ENCODE measurements at regions not wholly inside any gene's neighbourhood (a gene's known extent, or its start where the extent isn't known, plus 50 kb on each side); places are given as distances from the start of the nearest gene placed in this dataset.
"Not testable (repeated sequence)": the region's sequence is repeated elsewhere in the genome, so short reads cannot be mapped to it uniquely, and the experiment has no call there.

DNA sequence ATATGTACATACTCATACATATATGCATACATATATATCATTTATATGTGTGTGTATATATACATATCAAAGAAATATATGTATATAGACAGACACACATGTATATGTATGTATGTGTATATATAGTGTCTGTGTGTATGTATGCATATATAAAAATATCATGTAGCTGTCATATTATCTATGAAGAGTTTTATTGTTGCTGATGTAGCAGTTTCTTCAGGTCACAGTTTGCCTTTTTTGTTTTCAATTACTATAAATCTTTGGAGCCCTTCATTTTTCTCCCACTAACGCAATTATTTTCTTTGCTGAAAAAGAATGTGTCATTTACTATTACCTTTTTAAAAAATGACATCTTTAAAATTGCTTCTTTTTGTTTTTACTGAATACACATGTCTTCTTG is 904.5 kb downstream of the PLA2G4A start:
- Mint-ChIP-seq H3K4me3 (no peak overlapping the region), H3K27me3 (ENCODE audit: low read depth, poor library complexity) (no peaks in the 10 kb centered on the region), H3K27ac (no peak overlapping the region), H3K36me3 (ENCODE audit: low read depth) (no peaks in the 10 kb centered on the region), H3K4me1 (no peaks in the 10 kb centered on the region), H3K9me3 (no peaks in the 10 kb centered on the region)
- DNase-seq: no peak
- TF ChIP-seq, protein P1, sequence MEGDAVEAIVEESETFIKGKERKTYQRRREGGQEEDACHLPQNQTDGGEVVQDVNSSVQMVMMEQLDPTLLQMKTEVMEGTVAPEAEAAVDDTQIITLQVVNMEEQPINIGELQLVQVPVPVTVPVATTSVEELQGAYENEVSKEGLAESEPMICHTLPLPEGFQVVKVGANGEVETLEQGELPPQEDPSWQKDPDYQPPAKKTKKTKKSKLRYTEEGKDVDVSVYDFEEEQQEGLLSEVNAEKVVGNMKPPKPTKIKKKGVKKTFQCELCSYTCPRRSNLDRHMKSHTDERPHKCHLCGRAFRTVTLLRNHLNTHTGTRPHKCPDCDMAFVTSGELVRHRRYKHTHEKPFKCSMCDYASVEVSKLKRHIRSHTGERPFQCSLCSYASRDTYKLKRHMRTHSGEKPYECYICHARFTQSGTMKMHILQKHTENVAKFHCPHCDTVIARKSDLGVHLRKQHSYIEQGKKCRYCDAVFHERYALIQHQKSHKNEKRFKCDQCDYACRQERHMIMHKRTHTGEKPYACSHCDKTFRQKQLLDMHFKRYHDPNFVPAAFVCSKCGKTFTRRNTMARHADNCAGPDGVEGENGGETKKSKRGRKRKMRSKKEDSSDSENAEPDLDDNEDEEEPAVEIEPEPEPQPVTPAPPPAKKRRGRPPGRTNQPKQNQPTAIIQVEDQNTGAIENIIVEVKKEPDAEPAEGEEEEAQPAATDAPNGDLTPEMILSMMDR (IDR thresholded peaks at IDR 0.05): no peak

DNA sequence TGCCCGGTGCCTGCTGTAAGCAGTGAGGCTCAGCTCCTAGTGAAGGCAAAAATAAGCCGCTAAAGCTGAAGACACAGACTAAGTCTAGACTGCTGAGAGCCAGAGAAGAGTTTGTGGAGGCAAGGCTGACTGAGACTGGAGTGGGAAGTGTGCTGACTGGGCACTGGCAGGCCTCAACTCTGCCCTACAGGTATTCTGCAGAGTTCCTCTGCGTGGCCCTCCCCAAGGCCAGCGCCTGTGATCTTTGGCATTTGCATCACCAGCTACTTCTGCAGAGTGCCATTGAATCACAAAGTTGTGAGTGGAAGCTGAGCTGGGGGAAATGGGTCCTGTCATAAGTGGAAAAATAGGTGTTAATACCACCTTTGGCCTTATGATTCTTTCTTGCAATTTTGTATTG is 905.7 kb downstream of the PLA2G4A start:
- DNase-seq: no peak

DNA sequence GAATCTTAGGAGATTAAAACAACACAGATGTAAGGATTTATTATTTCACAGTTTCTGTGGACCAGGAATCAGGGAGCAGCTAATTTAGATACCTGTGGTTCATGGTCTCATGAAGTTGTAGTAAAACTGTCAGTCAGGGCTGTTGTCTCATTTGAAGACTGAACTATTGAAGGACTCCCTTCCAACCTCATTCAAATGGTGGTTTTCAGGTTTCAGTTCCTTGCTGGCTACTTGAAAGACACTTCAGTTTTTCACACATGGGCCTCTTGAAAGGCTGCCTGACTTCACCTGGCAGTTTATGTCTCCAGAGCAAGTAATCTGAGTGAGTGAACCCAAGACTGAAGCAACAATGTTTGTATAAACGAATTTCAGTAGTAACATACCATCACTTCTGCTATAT is 915.9 kb downstream of the PLA2G4A start:
- H3K27ac Mint-ChIP-seq: no peak overlapping the region
- H3K27me3 Mint-ChIP-seq (ENCODE audit: low read depth, poor library complexity): no peaks in the 10 kb centered on the region
- H3K36me3 Mint-ChIP-seq (ENCODE audit: low read depth): no peaks in the 10 kb centered on the region
- TF ChIP-seq, protein P1 (IDR thresholded peaks at IDR 0.05): no peak
- no peaks in the 10 kb centered on the region for H3K4me1 Mint-ChIP-seq
- no peak overlapping the region for H3K4me3 Mint-ChIP-seq
- no peak for DNase-seq
- no peaks in the 10 kb centered on the region for H3K9me3 Mint-ChIP-seq

More for the DNA sequence above, 905.7 kb downstream of the PLA2G4A start:
- Mint-ChIP-seq H3K27me3 (ENCODE audit: low read depth, poor library complexity) (no peaks in the 10 kb centered on the region), H3K36me3 (ENCODE audit: low read depth) (no peaks in the 10 kb centered on the region), H3K27ac (no peak overlapping the region), H3K4me1 (no peaks in the 10 kb centered on the region), H3K4me3 (no peak overlapping the region), H3K9me3 (no peaks in the 10 kb centered on the region)
- TF ChIP-seq, protein P1 (IDR thresholded peaks at IDR 0.05): no peak

DNA sequence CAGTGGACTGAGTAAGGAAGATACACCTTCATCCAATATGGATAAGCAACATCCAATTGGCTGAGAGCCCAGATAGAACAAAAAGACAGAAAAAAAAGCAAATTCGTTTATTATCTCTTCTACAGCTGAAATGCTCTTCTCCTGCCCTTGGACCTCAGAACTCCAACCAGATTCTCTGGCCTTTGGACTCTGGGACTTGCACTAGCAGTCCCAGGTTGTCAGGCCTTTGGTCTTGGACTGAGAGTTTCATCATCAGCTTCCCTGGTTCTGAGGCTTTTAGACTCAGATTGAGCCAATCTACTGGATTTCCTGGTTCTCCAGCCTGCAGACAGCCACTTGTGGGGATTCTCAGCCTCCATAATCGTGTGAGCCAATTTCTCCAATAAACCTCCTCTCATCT is 926.8 kb downstream of the PLA2G4A start:
- DNase-seq: no peak
- Mint-ChIP-seq H3K4me1 (no peaks in the 10 kb centered on the region), H3K4me3 (no peak overlapping the region), H3K27ac (no peak overlapping the region), H3K9me3 (peaks cover 5% of the 10 kb centered on the region), H3K36me3 (ENCODE audit: low read depth) (no peaks in the 10 kb centered on the region), H3K27me3 (ENCODE audit: low read depth, poor library complexity) (no peaks in the 10 kb centered on the region)
- TF ChIP-seq, protein P1 (IDR thresholded peaks at IDR 0.05): no peak

DNA sequence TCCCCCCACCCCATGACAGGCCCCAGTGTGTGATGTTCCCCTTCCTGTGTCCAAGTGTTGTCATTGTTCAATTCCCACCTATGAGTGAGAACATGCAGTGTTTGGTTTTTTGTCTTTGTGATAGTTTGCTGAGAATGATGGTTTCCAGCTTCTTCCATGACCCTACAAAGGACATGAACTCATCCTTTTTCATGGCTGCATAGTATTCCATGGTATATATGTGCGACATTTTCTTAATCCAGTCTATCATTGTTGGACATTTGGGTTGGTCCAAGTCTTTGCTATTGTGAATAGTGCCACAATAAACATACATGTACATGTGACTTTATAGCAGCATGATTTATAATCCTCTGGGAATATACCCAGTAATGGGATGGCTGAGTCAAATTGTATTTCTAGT is 927.9 kb downstream of the PLA2G4A start:
- not testable (repeated sequence) for H3K27me3 Mint-ChIP-seq (ENCODE audit: low read depth, poor library complexity); H3K4me3 Mint-ChIP-seq; H3K4me1 Mint-ChIP-seq; H3K36me3 Mint-ChIP-seq (ENCODE audit: low read depth); DNase-seq; H3K9me3 Mint-ChIP-seq; H3K27ac Mint-ChIP-seq

DNA sequence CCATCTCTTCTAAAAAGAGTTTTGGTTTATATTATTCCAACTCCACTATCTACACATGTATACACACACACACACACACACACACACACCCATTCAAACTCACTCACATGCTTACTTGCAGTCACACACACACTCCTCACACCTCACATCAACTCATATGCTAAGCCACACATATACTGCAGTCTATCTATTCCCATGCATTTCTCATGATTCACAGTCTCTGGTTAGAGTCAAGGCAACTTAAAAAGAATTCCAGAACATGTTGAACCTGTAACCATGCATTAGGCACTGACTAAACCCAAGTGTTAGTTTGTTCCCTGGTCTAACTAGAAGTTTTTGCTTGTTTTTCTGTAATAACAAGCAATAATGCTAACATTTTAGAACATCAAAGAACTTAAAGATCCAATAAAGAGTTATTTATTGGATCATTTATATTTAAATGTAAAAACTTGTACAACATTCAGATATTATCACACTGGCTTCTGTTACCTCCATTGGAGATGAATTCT is 931.1 kb downstream of the PLA2G4A start:
- no peak for DNase-seq
- Mint-ChIP-seq H3K4me3 (no peak overlapping the region), H3K36me3 (ENCODE audit: low read depth) (no peaks in the 10 kb centered on the region), H3K27ac (no peak overlapping the region), H3K27me3 (ENCODE audit: low read depth, poor library complexity) (no peaks in the 10 kb centered on the region), H3K4me1 (peaks cover 12% of the 10 kb centered on the region), H3K9me3 (peaks cover 5% of the 10 kb centered on the region)
- TF ChIP-seq, protein P1 (IDR thresholded peaks at IDR 0.05): no peak

All from nephron progenitor cell (in vitro differentiated cells).